GM18858 (cell line): ENCODE measurements at regions not wholly inside any gene's neighbourhood (a gene's known extent, or its start where the extent isn't known, plus 50 kb on each side); places are given as distances from the start of the nearest gene placed in this dataset.

Source experiments
- ATAC-seq: cut with Tn5 transposase; IDR thresholded peaks from one replicate; pipeline ENCODE4 v1.9.1; 2021; ENCODE audit not compliant: unreplicated experiment

DNA sequence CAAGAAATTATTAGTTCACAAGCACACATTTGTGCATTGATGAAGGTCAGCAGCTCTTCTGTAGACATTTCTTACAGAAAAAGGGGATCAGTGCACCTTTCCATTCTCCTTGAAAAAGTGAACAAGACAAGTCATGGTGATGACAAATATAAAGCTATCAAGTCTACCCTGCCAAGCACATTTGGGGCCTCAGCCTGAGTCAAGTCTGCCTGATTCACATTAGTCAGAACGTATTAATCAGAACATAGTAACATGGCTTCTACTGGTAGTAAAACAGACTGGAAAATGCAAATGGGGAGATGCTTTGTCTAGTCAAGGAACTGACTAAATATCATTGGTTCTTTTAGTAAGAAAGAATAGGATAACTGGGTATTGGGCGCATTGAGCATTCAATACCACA is 2305.1 kb downstream of the PCDH7 start:
- no peak for ATAC-seq

DNA sequence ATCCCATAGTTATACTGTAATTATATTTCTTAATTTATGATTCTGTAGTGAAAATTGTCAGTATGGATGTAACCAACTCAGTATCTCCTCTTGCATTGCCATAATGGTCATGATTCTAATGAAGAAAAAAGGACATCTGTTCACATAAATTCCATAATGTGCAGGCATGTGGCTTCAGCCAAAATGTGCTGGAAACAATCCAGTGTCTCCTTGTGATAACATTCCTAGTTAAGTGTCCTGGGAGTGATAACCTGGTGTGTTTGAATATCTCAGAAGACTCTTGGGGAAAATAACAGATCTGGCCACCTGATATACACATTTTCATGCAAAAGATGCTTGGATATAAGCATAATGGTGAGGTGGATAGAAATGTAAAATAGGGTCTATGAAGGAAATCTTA is 2309.8 kb downstream of the PCDH7 start:
- no peak for ATAC-seq

DNA sequence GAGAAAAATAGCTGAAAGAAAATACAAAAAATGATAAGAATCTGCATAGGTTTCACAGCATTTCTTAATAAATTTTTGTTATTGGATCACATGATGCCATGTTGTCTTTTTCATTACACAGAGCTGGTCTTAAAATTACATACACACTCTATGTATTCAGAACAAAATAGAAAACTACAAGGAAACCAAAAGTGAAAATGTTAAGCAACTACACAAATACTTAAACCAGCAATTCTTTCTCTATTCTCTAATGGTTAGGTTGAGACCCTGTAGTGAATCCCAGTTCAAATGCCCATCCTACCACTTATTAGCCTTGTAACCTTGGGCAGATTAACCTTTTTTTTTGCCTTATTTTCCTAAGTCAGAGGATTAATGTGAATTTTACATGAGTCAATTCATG is 2311.2 kb downstream of the PCDH7 start:
- peak; percentile 43 for ATAC-seq

DNA sequence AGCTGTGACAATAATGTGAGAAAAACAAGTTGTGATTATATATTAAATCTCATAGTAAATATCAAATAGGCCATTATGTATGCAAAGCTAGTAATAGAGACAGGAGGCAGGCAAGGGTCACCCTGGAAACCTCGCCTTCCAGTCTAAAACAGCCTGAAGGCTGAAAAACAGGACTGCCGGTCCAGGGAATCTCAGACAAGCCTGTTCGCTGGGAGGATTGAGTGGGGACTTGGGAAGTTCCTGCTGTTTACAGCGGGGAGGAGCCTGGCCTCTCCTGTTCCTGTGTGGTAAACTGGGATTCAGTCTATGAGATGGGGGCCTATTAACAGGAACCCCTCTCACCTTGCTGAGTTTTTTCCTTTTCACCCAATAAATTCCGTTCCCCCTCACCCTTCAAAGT is 2317.3 kb downstream of the PCDH7 start:
- no peak for ATAC-seq

DNA sequence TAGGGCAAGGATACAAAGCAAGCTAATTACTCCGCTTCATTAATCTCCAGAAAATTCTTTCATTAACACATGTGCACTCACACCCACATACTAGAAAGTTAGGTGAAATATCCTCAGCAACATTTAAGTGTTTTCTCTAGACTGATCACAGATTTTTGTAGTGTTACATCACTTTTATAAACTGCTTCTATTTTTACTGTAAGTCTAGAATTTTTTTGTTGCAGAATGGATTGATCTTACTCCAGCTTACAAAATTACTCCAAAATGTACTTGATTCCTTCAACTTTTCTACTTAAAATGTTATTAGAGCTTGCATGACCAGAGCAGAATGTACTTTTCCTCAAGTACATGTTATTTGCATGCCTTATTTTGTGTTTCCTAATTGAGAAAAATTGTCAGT is 2325.2 kb downstream of the PCDH7 start:
- ATAC-seq = no peak

DNA sequence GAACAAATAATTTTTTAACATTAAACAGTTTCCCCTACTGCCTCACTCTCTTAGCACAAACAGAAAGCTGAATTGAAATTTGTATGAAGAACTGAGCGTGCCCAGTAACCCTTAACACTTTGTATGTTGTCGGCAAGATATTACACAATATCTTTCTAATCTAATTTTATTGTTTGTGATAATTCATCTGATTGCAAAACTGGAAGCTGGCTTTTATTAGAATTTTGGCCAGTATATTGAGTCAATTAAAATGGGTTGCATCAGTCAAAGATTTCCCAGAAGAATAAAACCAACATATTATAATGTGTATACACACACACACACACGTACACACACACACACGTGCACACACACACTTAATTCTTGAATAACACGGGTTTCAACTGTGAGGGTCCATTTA is 2332.1 kb downstream of the PCDH7 start:
- ATAC-seq = no peak

DNA sequence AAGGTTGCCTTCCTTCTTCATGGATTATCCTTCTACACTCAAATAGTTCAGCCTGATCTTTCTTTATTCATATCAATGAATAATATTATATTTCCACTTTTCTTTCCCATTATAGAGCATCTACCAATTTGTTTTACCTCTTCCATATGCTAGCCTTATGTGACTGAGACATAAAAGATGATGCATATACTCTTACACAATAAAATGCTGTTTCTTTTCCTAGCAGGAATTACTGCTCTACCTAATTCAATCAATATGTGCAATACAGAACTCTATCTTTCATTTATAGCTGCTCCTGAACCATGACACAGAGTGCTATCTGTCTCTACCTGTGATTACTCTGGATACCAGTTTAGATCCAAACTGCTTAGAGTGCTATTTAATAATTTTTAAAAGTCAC is 2334.0 kb downstream of the PCDH7 start:
- ATAC-seq = no peak

DNA sequence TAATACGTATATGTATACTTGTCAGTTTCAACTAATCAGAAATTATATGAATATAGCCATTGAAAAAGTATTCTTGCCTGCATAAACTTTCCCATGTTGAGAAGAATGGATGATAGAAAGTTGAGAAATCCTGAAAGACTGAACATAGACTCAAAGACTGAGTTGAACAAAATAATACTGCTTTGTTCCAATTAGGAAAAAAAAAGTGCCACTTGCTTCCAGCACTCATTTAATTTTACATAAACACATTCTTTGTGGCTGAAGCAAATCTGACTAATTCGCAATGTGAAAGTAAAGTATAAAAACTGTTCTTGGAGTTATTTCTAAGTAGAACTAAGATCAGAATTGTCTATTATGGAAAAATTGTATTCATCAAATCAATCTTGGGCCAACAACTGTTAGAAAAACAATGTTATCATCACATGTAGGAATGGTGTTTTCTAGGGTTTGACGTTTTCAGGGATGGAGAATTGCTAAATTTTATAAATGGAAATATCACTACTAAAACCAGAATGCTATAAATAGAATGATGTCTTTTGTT is 2334.6 kb downstream of the PCDH7 start:
- no peak for ATAC-seq

DNA sequence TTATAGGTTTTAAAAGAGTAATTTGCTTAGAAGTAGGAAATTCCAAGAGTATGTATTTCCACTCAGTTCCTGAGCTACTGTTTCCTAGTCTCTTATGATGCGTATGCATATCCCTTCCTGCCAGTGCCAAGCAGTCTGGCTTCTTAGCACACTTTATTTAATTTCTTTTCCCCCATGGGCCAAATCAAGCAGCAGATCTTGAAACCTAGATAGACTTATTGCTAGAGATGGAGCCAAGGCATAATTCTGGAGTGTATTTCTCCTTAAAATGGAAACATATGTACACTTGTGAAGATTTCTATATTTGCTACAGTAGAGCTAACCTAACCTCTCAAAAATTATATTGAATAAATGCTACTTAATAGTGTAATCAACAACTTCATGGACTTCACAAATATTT is 2337.6 kb downstream of the PCDH7 start:
- ATAC-seq = no peak

DNA sequence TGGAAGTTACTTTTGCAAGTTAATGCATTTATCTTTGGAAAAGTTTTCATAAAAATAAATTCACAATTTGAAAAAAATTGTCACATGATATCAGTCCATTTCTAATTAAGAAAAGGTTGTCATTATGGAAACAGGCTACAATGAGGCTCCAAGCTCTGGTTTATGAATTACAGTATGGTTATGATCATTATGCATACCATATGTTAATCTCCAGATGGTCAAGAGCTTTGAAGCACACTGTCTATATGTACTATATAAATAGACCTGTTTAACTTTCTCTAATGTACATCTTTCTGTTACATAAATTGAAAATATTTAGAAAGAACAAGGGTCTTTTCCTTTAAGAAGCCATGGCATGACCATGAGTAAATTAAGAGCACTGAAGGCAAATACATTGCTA is 2338.8 kb downstream of the PCDH7 start:
- ATAC-seq = no peak

DNA sequence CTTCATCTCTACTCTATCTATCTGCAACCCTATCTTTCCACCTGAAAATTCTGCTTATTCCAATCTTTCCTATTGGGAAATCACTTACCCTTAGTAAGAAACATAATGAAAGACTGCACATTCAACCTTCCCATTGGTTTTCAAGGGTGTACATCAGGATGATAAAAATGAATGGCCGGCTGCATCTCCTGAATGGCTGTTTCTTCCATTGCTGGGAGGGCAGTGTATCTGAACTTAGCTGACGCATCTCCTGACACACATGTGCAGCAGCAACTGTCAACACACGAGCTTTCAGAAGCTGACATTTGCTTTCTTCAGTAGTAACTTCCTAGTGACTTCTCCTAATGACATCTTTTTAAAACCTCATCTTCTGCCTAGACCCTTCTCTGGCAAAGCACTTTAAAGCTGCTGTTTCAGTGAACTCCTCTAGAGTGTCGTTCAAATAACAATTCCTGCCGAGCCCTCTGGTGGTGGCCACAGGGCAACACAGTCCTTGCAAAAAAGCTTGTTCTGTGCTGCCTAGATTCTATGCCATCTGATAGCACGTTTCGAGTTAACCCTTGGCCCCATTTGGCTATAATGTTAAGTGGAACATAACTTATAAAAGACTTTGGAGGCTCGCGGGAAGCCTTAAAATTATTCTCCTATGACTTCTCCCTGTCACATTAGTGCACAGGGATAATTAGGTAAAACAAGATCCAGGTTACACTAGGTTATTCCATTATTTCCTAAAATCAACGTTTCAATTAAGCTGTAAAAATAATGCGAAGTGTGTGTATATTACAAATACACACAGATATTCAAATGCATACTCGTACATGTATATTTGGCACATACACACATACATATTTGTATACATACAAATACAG is 2340.7 kb downstream of the PCDH7 start:
- ATAC-seq = peak; percentile 79

DNA sequence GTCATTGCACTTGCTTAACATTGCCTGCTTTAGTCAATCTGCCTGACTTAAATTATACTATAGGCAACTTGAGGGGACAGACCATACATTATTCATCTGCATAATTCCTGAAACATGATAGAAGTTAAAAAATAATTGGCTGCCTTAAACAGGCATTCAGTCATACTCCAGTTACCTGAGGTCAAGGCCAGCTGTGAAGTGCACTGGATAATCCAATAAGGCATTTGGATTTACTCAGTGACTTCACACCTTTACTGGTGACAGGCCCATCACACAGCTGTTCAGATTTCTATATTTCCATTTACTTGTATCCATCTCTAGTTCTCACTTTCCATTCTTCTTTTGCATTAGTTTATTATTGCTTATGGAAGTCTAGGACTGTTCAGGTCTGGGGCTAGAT is 2341.6 kb downstream of the PCDH7 start:
- ATAC-seq = no peak

DNA sequence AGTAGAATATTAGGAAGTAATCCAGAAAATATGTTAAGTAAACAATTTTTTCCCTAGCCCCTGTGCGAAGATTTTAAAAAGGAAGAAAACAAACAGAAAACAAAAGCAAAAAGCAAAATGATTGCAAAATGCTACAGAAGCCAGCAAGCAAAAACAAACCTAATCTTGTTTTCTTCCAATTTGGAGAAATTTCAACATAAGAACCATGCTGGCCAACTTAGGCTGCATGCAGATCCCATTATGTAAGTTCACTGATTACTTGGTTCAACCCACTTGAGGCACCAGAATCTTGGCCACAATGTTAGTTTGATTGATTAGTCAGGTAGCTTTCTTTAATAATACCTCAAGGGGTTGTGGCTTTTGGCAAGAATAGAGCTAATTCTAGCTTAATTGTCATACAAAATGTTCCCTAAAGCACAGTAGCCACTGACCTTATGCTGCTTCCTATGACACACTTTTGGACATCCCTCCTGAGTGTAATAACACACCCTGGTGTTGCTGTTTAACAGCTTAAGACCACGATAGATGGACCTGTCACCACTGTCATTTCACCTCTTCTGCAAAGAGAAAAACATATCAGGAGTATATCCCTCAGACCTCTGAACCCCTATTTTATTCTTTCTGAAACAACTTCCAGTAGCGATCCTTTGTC is 2342.1 kb downstream of the PCDH7 start:
- ATAC-seq = no peak

DNA sequence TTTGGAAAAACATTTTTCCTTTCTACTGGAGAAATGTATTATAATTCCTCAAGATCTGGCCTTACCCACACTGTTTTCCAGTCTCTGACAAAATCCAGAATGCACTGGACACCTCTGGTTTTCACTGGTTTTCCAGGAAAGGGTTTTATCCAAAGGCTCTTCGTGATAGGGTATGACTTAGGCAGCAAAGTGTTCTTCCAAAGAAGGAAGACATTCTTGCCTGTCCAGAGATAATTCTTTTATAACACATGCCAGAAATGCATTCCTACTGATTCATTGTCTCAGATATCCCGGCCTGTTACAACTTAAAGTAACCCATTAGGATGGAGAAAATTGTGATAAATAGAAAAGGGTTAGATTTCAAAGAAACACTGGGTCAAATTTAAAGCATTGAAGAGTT is 2343.1 kb downstream of the PCDH7 start:
- no peak for ATAC-seq

DNA sequence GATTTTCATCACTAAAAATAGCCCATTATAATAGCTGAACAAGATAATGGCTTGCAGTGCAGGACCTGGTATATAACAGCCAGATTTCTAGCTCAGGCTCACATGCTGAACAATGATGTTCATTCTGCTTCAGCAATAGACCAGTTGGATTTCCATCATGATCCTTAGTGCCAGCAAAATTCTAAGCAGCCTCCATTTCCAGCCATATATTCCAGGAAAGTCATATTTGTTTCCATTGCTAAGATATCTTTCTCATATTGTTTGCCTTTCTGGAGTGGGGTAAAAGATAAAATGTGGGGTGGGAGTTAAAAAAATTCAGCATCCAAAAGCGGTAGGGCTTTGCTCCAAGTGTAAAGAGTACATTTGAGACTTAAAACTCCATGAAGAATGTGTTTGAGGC is 2344.1 kb downstream of the PCDH7 start:
- no peak for ATAC-seq

DNA sequence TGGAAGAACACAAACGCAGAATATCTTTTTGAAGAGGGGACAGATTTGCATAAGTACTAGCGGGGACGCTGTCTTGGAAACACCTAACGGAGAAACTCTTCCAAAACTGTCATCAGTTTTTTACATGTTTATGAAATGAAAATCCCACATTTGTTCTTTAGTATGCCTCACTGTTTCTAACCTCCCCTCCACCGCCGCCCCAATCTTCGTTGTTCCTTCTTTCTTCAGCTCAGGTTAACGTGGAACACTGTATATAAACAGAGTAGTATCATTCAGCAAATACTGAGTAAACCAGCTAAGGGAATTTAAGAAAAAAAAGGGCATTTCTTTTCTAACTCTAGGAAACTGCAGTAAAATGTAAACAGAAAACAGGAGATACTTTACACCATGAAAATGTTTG is 2345.6 kb downstream of the PCDH7 start:
- no peak for ATAC-seq

DNA sequence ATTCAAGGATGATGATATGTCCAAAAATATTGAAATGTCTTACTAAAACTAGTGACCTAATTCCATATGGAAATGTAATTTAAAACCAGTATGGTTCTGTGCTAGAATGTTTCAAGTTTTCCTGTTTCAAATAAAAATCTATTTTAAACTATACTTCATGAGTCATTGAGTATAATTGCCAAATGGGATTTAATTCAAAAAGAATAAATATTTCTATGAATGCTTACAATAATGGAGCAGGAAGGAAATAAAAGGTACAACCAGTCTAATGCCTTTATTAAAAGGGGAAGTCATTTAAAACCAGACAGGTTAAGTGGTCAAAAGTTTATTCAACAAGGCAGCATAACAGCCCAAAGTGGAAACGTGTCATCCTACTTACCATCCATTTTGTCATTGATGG is 2347.1 kb downstream of the PCDH7 start:
- no peak for ATAC-seq

DNA sequence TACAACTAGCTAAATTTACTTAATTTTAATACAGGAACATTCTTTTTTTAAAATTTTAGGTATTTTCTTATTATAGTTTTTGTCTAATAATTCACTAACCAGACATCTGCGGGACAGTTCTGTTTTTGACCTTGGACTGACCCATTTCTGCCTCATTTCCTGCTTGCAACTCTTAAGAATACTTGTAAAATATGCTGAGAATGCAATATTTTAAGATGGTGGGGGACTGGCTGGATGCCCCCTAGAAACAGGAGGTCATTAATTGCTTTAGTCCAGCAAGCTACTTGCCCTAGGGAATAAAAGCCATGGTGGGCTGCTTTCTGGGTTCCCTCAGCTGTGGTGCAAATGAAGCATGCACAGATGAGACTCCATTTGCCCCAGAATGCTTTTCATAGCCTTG is 2348.4 kb downstream of the PCDH7 start:
- ATAC-seq = no peak

DNA sequence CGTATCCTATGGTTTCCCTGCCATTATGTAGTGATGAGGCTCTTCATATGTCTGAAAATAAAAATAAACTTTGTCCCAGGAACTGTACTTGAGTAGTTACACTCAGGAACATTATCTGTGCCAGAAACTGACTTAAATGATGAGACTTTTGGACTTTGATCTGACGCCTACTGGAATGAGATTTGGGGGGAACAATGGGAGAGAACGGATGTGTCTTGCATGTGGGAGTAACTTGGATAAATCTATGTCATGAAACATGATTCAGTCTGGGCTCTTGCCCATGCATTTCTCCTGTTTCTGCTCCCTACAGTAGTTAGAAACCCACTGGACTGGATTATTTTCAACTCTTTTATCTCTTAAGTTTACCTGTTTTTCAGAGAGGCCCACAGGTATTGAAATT is 2351.4 kb downstream of the PCDH7 start:
- no peak for ATAC-seq

DNA sequence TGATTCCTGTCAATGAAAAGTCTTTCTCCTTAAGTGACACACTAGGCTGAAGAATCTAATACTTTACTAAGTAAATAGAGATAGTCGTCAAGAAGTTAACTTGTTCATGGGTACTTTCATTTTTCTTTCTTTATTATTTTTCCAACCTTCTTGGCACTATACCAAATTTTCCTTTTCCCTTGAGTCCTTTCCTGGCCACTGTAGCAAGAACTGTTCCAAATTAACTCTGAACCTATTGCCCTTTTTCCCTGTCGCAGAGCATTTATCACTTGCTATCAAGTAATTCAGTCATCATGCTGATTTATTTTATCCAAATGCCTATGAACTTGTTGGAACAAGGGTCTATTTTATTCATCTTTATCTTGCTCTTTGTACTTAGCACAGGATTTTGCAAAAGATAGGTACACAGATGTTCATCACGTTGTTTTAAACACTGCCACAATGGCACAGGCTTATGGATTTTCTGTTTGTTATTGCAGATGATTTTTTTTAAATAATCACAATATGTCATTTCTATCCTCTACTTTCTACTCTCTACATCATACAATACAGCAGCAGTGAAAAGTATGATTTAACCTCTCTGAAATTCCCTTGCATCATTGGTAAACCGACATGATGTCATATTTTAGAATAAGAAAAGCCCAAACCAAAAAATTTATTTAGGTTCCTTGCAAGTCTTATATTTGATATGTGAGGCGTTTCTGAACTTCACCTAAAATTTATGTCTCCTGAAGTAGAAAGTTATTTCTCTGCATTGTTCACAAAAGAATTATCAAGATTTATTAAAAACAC is 2352.3 kb downstream of the PCDH7 start:
- ATAC-seq = no peak

DNA sequence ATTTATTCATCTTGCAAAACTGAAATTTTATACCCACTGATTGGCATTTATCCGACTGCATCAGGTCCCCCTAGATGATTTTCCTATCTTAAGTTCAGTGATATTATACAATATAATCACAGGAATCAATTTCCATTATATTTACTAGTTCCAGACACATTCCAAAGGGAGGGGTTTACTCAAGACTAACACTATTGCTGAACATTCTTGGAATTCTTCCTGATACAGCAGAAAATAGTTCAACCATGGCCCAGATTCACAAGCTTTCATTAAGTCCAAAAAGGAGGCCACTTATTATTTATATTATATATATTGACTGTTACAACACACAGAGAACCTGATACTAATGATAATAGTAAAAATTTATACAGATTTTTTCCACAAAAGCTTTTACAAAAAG is 2353.6 kb downstream of the PCDH7 start:
- no peak for ATAC-seq

DNA sequence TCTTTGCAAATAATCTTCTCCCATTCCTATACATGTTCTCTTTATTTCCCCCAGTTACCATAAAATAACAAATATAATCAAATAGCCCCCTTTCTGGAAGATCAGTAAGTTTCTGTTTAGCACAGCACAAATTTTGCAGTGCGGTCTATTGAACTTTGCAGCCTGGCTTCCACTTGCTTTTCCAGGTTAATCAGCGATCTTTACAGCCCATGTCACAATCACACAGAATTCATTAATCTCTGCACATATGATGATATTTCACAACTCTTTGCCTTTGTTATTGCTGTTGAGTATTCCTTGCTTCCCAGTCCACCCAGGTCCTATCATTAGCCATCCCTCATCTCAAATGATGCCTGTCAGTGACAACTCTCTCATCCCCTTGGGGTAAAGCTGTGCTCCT is 2358.0 kb downstream of the PCDH7 start:
- no peak for ATAC-seq
